HG03196 (cell line): ENCODE measurements at regions not wholly inside any gene's neighbourhood (a gene's known extent, or its start where the extent isn't known, plus 50 kb on each side); places are given as distances from the start of the nearest gene placed in this dataset.
"Not testable (repeated sequence)": the region's sequence is repeated elsewhere in the genome, so short reads cannot be mapped to it uniquely, and the experiment has no call there.

Experiments used
- ATAC-seq: cut with Tn5 transposase; IDR thresholded peaks from one replicate; pipeline ENCODE4 v1.9.1; 2021; ENCODE audit not compliant: unreplicated experiment

GRCh38 chr2:133970641-133971040 lies 283.2 kb upstream of the MGAT5 start:
- no peak for ATAC-seq

- no peak for ATAC-seq
These were observed 281.6 kb upstream of the MGAT5 start for GRCh38 chr2:133972297-133972696.

GRCh38 chr2:133972786-133973185 lies 281.1 kb upstream of the MGAT5 start:
- ATAC-seq = no peak

GRCh38 chr2:133974353-133974752 lies 279.5 kb upstream of the MGAT5 start:
- ATAC-seq = no peak

- ATAC-seq = no peak
These were observed 278.7 kb upstream of the MGAT5 start for GRCh38 chr2:133975135-133975534.

GRCh38 chr2:133975676-133976428 lies 278.0 kb upstream of the MGAT5 start:
- no peak for ATAC-seq

GRCh38 chr2:133976659-133977058 lies 277.2 kb upstream of the MGAT5 start:
- ATAC-seq = no peak

- ATAC-seq = no peak
These were observed 276.5 kb upstream of the MGAT5 start for GRCh38 chr2:133977405-133977804.

GRCh38 chr2:133982256-133982655 lies 271.6 kb upstream of the MGAT5 start:
- ATAC-seq = no peak

GRCh38 chr2:133985563-133985962 lies 268.3 kb upstream of the MGAT5 start:
- ATAC-seq = no peak

GRCh38 chr2:133986081-133986837 lies 267.6 kb upstream of the MGAT5 start:
- no peak for ATAC-seq

- ATAC-seq = no peak
These were observed 266.7 kb upstream of the MGAT5 start for GRCh38 chr2:133986881-133987795.

GRCh38 chr2:133988316-133988891 lies 265.5 kb upstream of the MGAT5 start:
- no peak for ATAC-seq

GRCh38 chr2:133991606-133992168 lies 262.2 kb upstream of the MGAT5 start:
- no peak for ATAC-seq

- ATAC-seq = no peak
These were observed 261.4 kb upstream of the MGAT5 start for GRCh38 chr2:133992454-133992853.

- no peak for ATAC-seq
These were observed 260.7 kb upstream of the MGAT5 start for GRCh38 chr2:133993160-133993559.

- ATAC-seq = not testable (repeated sequence)
These were observed 255.1 kb upstream of the MGAT5 start for GRCh38 chr2:133998726-133999125.

- no peak for ATAC-seq
These were observed 251.5 kb upstream of the MGAT5 start for GRCh38 chr2:134002391-134002790.

- ATAC-seq = no peak
These were observed 251.0 kb upstream of the MGAT5 start for GRCh38 chr2:134002921-134003320.

GRCh38 chr2:134004467-134004866 lies 249.4 kb upstream of the MGAT5 start:
- no peak for ATAC-seq

- no peak for ATAC-seq
These were observed 245.0 kb upstream of the MGAT5 start for GRCh38 chr2:134008837-134009236.
